Sigmoid colon (tissue), 4 donors: ENCODE measurements at regions not wholly inside any gene's neighbourhood (a gene's known extent, or its start where the extent isn't known, plus 50 kb on each side); places are given as distances from the start of the nearest gene placed in this dataset.

Experiments used
- EP300 ChIP-seq, 4 donors: sonication (generic); formaldehyde crosslinking; IDR thresholded peaks; one replicate each; pipeline ENCODE4 v1.6.1; 2017; ENCODE audit warnings: antibody characterized with exemption in 4 of 4
- POLR2A ChIP-seq, 2 donors: fragments of 450-650 bp; IDR thresholded peaks; one replicate each; pipeline ENCODE4 v1.6.1; 2016; ENCODE audit warnings: antibody characterized with exemption in 2 of 2, mild to moderate bottlenecking in 2 of 2, moderate library complexity in 2 of 2
- TF ChIP-seq, protein P1 (sequence below), 4 experiments: fragments of 450-650 bp in 3 of 4; fragments of 200-600 bp in 1 of 4; IDR thresholded peaks; one replicate each; pipeline ENCODE4 v1.5.1; 2016 to 2019; ENCODE audit warnings: antibody characterized with exemption in 4 of 4, mild to moderate bottlenecking in 3 of 4, moderate library complexity in 2 of 4

GRCh38 chr7:17709127-17709526, 231.2 kb downstream of the SNX13 start:
- no peak for TF ChIP-seq EP300 (IDR thresholded peaks at IDR 0.05)
- TF ChIP-seq, protein P1, sequence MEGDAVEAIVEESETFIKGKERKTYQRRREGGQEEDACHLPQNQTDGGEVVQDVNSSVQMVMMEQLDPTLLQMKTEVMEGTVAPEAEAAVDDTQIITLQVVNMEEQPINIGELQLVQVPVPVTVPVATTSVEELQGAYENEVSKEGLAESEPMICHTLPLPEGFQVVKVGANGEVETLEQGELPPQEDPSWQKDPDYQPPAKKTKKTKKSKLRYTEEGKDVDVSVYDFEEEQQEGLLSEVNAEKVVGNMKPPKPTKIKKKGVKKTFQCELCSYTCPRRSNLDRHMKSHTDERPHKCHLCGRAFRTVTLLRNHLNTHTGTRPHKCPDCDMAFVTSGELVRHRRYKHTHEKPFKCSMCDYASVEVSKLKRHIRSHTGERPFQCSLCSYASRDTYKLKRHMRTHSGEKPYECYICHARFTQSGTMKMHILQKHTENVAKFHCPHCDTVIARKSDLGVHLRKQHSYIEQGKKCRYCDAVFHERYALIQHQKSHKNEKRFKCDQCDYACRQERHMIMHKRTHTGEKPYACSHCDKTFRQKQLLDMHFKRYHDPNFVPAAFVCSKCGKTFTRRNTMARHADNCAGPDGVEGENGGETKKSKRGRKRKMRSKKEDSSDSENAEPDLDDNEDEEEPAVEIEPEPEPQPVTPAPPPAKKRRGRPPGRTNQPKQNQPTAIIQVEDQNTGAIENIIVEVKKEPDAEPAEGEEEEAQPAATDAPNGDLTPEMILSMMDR (IDR thresholded peaks at IDR 0.05) = no peak
- TF ChIP-seq POLR2A (IDR thresholded peaks at IDR 0.05) = no peak
